ENCODE measurements at regions not wholly inside any gene's neighbourhood (a gene's known extent, or its start where the extent isn't known, plus 50 kb on each side); places are given as distances from the start of the nearest gene placed in this dataset.
A peak's percentile ranks its signal among the peaks of the same experiment; 100 is the strongest.

DNA sequence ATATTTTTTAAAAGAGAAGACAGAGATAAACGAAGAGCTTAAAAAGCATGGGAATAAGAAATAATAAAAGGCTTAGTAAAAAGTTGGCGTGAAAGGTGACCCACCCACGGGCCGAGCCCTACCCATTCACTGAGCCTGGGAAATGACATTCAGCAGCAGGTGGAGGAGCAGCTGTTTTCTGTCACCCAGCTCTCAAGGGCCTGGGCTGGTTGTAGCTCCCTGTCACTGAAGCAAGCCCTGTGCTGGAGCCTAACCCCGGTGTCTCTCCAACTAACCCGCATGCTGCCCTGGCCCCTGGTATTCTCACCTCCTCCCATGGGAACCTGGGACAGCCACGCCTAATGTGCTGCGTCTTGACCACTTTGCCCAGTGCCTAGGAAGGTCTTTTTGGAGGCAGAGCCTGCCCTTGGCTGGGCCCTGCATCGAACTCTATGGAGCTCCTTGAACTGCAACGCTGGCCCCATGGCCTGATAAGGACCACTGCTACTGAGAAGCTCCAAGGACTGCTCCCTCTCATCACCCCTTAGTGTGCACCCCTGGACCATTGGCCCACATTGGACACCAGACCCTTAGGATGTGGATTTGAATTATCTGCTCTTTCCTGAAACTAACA, 68.8 kb upstream of the IYD start:
- CTCF ChIA-PET = no interaction called here
- TF ChIP-seq, protein P1, sequence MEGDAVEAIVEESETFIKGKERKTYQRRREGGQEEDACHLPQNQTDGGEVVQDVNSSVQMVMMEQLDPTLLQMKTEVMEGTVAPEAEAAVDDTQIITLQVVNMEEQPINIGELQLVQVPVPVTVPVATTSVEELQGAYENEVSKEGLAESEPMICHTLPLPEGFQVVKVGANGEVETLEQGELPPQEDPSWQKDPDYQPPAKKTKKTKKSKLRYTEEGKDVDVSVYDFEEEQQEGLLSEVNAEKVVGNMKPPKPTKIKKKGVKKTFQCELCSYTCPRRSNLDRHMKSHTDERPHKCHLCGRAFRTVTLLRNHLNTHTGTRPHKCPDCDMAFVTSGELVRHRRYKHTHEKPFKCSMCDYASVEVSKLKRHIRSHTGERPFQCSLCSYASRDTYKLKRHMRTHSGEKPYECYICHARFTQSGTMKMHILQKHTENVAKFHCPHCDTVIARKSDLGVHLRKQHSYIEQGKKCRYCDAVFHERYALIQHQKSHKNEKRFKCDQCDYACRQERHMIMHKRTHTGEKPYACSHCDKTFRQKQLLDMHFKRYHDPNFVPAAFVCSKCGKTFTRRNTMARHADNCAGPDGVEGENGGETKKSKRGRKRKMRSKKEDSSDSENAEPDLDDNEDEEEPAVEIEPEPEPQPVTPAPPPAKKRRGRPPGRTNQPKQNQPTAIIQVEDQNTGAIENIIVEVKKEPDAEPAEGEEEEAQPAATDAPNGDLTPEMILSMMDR (IDR thresholded peaks at IDR 0.05; ENCODE audit: unreplicated experiment) = no peak
- H3K27me3 Mint-ChIP-seq (ENCODE audit: unreplicated experiment) = no peaks in the 10 kb centered on the region
- intact Hi-C loops (cut with micrococcal nuclease; ENCODE audit: unreplicated experiment) = no loop called here
- no peaks in the 10 kb centered on the region for H3K36me3 Mint-ChIP-seq (ENCODE audit: insufficient read depth, unreplicated experiment)
- no peak for DNase-seq
- H3K4me3 Mint-ChIP-seq (ENCODE audit: low read depth, unreplicated experiment) = no peak overlapping the region
- no peak overlapping the region for H3K27ac Mint-ChIP-seq (ENCODE audit: unreplicated experiment)
- peaks cover 17% of the 10 kb centered on the region for H3K4me1 Mint-ChIP-seq (ENCODE audit: low read depth, unreplicated experiment)
- H3K9me3 Mint-ChIP-seq (ENCODE audit: low read depth, unreplicated experiment) = peaks cover 6% of the 10 kb centered on the region
- BruUV-seq (replicated peaks) = no TSS peak

DNA sequence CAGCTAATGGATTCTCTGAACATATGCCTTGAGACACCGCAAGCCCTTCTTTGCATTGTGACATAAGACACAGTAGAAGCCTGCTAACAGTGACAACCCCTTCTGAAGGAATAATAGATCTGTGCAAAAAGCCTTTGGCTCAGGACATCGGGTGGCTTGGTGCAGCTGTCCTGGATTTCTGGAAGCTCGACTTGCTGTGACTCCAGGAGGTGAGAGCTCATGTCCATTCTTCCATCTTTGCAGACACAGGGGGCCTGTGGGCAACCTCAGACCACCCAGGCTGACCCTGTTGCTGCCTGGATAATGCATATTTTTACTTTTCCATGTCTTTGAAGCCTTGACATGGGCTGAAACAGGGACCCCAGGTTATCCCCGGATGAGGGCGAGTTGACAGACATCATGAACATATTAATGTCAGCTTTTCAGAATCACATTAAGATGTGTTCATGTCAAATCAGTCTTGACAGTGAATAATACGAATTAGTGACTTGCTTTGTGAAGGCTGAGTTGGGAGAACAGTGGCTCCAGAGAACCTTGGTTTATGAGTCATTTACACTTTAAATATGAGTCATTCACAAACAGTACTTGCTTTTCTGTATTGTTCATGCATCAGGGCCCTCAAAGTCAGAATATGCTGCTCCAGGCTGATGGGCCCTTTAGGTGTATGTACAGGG, 66.8 kb upstream of the IYD start:
- peaks cover 17% of the 10 kb centered on the region for H3K4me1 Mint-ChIP-seq (ENCODE audit: low read depth, unreplicated experiment)
- DNase-seq = peak; percentile 16
- no peaks in the 10 kb centered on the region for H3K36me3 Mint-ChIP-seq (ENCODE audit: insufficient read depth, unreplicated experiment)
- peak overlapping the region; percentile 81 for H3K27ac Mint-ChIP-seq (ENCODE audit: unreplicated experiment)
- no peaks in the 10 kb centered on the region for H3K27me3 Mint-ChIP-seq (ENCODE audit: unreplicated experiment)
- TF ChIP-seq, protein P1 (IDR thresholded peaks at IDR 0.05; ENCODE audit: unreplicated experiment) = no peak
- CTCF ChIA-PET = no interaction called here
- BruUV-seq (replicated peaks) = no TSS peak
- no peak overlapping the region for H3K4me3 Mint-ChIP-seq (ENCODE audit: low read depth, unreplicated experiment)
- intact Hi-C loops (cut with micrococcal nuclease; ENCODE audit: unreplicated experiment) = no loop called here
- H3K9me3 Mint-ChIP-seq (ENCODE audit: low read depth, unreplicated experiment) = peaks cover 6% of the 10 kb centered on the region

DNA sequence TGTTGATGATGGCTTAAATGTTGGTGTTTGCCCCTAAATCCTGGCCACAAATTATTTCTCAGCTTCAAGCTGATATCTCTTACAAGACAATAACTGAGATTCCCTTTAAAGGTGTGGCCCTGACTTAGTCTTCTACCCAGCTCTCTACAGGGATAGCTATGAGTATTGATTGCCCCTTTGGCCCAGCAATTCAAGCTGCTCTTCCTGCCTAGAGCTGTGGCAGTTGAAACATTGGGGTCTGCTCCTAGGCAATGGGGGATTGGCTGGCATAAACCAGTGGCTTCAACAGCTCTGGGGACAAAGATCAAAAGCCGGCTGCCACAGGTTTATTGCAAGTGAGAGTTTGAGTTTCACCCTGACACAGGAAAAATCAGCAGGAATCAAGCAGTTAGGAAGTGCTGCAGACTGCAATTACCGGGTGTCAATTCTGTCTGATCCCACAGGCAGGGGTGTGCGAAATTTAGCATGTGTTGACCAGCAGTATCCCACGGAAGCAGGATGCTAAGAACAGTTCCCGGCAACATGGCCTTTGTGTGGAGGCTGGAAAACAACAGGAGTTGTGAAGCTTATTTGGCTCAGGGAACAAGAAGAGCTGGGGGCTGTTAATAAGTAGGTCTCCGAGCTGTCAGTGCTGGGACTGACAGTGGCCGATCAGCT, 66.2 kb upstream of the IYD start:
- intact Hi-C loops (cut with micrococcal nuclease; ENCODE audit: unreplicated experiment) = no loop called here
- TF ChIP-seq, protein P1 (IDR thresholded peaks at IDR 0.05; ENCODE audit: unreplicated experiment) = no peak
- Mint-ChIP-seq H3K9me3 (ENCODE audit: low read depth, unreplicated experiment) (peaks cover 6% of the 10 kb centered on the region), H3K4me3 (ENCODE audit: low read depth, unreplicated experiment) (no peak overlapping the region), H3K27me3 (ENCODE audit: unreplicated experiment) (no peaks in the 10 kb centered on the region), H3K4me1 (ENCODE audit: low read depth, unreplicated experiment) (peaks cover 17% of the 10 kb centered on the region), H3K27ac (ENCODE audit: unreplicated experiment) (peak overlapping the region; percentile 81), H3K36me3 (ENCODE audit: insufficient read depth, unreplicated experiment) (no peaks in the 10 kb centered on the region)
- DNase-seq = no peak
- CTCF ChIA-PET = no interaction called here
- no TSS peak for BruUV-seq (replicated peaks)

DNA sequence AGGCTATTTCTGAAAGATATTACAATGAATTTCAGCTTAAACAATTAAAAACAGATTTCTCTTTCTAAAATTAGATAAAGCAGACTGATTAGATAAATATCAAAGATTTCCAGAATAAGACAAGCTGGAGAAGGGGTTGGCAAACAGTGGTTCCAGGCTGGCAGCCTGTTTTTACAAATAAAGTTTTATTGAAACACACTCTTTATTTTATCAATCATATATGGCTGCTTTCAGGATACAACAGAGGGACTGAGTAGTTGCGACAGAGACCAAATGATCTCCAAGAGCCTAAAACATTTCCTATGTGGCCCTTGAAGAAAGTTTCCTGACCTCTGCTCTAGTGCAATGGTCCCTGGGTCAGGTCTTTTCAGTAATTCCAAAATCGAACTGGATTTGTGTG, 65.6 kb upstream of the IYD start:
- peaks cover 3% of the 10 kb centered on the region for H3K27me3 Mint-ChIP-seq (ENCODE audit: unreplicated experiment)
- TF ChIP-seq, protein P1 (IDR thresholded peaks at IDR 0.05; ENCODE audit: unreplicated experiment) = no peak
- no TSS peak for BruUV-seq (replicated peaks)
- H3K9me3 Mint-ChIP-seq (ENCODE audit: low read depth, unreplicated experiment) = no peaks in the 10 kb centered on the region
- no peak for DNase-seq
- intact Hi-C loops (cut with micrococcal nuclease; ENCODE audit: unreplicated experiment) = no loop called here
- no peak overlapping the region for H3K27ac Mint-ChIP-seq (ENCODE audit: unreplicated experiment)
- H3K4me3 Mint-ChIP-seq (ENCODE audit: low read depth, unreplicated experiment) = no peak overlapping the region
- H3K4me1 Mint-ChIP-seq (ENCODE audit: low read depth, unreplicated experiment) = peaks cover 17% of the 10 kb centered on the region
- H3K36me3 Mint-ChIP-seq (ENCODE audit: insufficient read depth, unreplicated experiment) = no peaks in the 10 kb centered on the region
- CTCF ChIA-PET = no interaction called here
